ENCODE measurements at regions not wholly inside any gene's neighbourhood (a gene's known extent, or its start where the extent isn't known, plus 50 kb on each side); places are given as distances from the start of the nearest gene placed in this dataset.

DNA sequence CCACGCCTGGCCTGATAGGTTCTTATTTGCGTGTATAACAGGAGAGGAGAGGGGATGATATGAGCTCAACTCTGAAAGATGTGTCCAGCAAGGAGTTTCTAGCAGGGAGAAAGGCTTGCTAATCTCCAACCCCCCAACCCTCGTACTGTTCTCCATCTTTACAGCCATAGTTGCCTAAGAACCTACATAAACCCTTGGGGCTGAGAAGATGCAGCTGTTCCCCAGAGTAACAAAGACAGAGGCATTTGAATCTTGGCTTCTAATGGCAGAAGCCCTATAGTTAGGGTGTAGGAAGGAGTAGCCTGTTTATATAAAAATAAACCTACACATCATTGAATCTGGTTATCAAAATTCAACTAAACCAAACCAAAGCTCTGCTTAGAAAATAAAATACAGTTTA, 631.4 kb upstream of the SLC35B3 start:
- TF ChIP-seq, protein P1, sequence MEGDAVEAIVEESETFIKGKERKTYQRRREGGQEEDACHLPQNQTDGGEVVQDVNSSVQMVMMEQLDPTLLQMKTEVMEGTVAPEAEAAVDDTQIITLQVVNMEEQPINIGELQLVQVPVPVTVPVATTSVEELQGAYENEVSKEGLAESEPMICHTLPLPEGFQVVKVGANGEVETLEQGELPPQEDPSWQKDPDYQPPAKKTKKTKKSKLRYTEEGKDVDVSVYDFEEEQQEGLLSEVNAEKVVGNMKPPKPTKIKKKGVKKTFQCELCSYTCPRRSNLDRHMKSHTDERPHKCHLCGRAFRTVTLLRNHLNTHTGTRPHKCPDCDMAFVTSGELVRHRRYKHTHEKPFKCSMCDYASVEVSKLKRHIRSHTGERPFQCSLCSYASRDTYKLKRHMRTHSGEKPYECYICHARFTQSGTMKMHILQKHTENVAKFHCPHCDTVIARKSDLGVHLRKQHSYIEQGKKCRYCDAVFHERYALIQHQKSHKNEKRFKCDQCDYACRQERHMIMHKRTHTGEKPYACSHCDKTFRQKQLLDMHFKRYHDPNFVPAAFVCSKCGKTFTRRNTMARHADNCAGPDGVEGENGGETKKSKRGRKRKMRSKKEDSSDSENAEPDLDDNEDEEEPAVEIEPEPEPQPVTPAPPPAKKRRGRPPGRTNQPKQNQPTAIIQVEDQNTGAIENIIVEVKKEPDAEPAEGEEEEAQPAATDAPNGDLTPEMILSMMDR (IDR thresholded peaks at IDR 0.05; ENCODE audit: borderline replicate concordance, insufficient read depth, low read depth, low read length), result no peak
- H3K4me3 ChIP-seq (ENCODE audit: low read depth, low read length), result no peak overlapping the region

DNA sequence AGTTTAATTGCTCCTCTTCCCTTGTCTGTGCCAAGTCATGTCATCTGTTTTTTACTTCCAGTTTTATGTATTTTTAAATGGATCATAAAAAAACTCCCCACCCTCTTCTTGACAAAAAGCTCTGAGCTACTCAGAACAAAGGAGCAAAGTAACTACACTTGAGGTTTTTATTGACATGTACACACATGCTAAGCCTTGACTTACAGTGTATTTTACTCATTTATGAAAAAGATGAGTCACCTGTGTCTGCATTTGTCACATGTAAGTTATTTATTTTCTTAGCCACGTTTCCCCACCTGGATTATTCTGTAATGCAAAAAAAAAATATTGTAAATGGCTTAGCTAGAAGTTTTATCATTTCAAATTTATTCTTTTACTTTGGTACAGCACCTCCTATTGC, 628.8 kb upstream of the SLC35B3 start:
- H3K4me3 ChIP-seq (ENCODE audit: low read depth, low read length), result no peak overlapping the region
- TF ChIP-seq, protein P1 (IDR thresholded peaks at IDR 0.05; ENCODE audit: borderline replicate concordance, insufficient read depth, low read depth, low read length), result no peak

DNA sequence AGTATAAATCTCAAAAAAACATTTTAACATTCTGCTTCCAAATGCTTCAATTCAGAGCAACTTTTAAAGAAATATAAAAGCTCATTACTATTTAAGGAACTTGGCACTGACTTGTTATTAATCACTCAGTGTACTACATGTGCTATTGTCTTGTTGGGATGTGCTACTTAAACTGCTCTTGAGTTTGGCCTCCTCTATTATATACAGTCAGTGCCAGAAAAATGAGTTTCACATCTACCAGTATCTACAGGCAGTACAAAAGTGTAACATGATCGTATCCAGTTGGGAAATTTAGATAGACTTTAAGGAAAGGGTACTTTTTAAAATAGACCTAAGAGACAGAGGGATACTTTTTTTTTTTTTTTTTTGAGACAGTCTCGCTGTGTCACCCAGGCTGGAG, 627.3 kb upstream of the SLC35B3 start:
- TF ChIP-seq, protein P1 (IDR thresholded peaks at IDR 0.05; ENCODE audit: borderline replicate concordance, insufficient read depth, low read depth, low read length), result no peak
- no peak overlapping the region for H3K4me3 ChIP-seq (ENCODE audit: low read depth, low read length)

DNA sequence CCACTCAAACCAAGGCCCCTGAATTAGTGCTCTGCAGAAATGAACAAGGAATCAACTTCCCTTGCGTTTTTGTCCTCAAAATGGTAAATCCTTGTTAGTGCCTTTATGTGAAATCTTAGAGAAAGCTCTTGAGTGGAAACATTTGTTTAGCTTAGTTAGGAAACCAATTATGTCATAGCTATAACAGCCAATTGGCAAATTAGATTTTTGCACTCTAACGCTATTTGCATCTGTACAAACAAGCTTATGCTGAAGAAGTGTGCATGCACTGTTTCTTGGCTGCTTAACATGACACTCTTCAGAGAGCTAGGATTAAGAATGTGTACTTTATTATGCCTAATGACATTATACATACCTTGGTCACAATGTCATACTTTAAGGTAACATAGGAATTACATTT, 622.6 kb upstream of the SLC35B3 start:
- TF ChIP-seq, protein P1 (IDR thresholded peaks at IDR 0.05; ENCODE audit: borderline replicate concordance, insufficient read depth, low read depth, low read length), result no peak
- H3K4me3 ChIP-seq (ENCODE audit: low read depth, low read length), result no peak overlapping the region

DNA sequence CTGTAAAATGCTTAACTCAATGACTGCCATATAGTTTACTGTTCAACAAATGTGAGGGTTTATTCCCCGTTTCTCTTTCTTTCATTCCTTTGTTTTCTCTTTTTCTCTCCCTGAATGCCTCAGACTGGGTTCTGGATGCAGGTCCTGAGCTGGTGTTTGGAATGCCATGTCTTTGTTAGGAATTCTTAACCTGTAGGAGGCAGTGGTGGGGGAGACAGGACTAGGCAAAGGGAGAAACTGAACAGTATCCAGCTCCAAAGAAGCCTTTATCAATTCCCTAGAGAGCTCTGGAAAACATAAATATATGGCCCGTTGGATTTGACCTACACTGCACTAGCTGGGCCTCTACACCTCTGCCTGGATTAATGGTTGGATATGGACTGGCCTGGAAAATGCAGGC, 621.2 kb upstream of the SLC35B3 start:
- H3K4me3 ChIP-seq (ENCODE audit: low read depth, low read length), result no peak overlapping the region
- TF ChIP-seq, protein P1 (IDR thresholded peaks at IDR 0.05; ENCODE audit: borderline replicate concordance, insufficient read depth, low read depth, low read length), result no peak

DNA sequence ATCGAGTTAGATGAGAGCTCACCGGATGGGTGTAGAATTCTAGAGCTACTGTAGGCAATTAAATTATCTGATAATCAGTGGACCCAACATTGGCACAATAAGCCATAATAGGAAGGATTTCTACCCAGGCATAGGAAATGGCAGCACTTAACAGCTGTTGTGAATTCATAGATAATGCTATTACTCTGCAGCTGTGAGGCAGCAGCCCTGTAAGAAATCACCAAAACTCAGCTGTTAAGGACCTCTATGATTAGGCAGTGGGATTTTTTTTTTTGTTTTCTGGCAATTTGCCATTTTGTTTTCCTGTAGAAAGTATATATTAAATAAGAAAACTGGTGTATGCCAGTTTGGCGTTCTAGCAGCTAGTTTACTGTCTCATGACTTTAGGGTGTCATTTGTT, 609.1 kb upstream of the SLC35B3 start:
- TF ChIP-seq, protein P1 (IDR thresholded peaks at IDR 0.05; ENCODE audit: borderline replicate concordance, insufficient read depth, low read depth, low read length), result no peak
- no peak overlapping the region for H3K4me3 ChIP-seq (ENCODE audit: low read depth, low read length)

DNA sequence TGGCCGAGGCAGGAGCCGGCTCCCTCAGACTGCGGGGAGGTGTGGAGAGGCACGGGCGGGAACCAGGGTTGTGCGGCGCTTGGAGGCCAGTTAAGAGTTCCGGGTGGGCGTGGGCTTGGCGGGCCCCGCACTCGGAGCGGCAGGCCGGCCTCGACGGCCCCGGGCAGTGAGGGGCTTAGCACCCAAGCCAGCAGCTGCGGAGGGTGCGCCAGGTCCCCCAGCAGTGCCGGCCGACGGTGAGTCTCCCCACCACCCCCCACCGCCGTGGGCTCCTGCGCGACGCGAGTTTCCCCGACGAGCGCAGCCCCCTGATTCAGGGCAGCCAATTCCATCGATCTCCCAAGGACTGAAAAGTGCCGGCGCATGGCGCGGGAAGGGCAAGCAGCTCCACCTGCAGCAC, 605.4 kb upstream of the SLC35B3 start:
- TF ChIP-seq, protein P1 (IDR thresholded peaks at IDR 0.05; ENCODE audit: borderline replicate concordance, insufficient read depth, low read depth, low read length), result no peak
- H3K4me3 ChIP-seq (ENCODE audit: low read depth, low read length), result no peak overlapping the region
